T-helper 1 cell treated with Interleukin-12 subunit alpha and Interleukin-12 subunit beta and Interleukin-4 antibody, amounts not matched to agents 30 μg/mL and 1 μg/mL, for 36 hours (primary cell): ENCODE measurements at regions not wholly inside any gene's neighbourhood (a gene's known extent, or its start where the extent isn't known, plus 50 kb on each side); places are given as distances from the start of the nearest gene placed in this dataset.
"Not testable (repeated sequence)": the region's sequence is repeated elsewhere in the genome, so short reads cannot be mapped to it uniquely, and the experiment has no call there.

Experiments
- H3K27ac Mint-ChIP-seq: one replicate; pipeline ENCODE4 v1.8.0; 2021; ENCODE audit warnings: mild to moderate bottlenecking, mixed read lengths
- H3K27me3 Mint-ChIP-seq: one replicate; pipeline ENCODE4 v1.8.0; 2021; ENCODE audit warnings: low read depth, mixed read lengths
- H3K36me3 Mint-ChIP-seq: one replicate; pipeline ENCODE4 v1.8.0; 2021; ENCODE audit warnings: low read depth, mixed read lengths
- H3K4me1 Mint-ChIP-seq: one replicate; pipeline ENCODE4 v1.8.0; 2021; ENCODE audit warnings: low read depth, mixed read lengths
- H3K4me3 Mint-ChIP-seq: one replicate; pipeline ENCODE4 v1.8.0; 2021; ENCODE audit warnings: mild to moderate bottlenecking, moderate library complexity, mixed read lengths
- H3K9me3 Mint-ChIP-seq: one replicate; pipeline ENCODE4 v1.8.0; 2021; ENCODE audit warnings: mixed read lengths

GRCh38 chrX:121151293-121151692, 103.9 kb downstream of the GLUD2 start:
- no peak overlapping the region for H3K27ac Mint-ChIP-seq
- no peaks in the 10 kb centered on the region for H3K36me3 Mint-ChIP-seq
- no peaks in the 10 kb centered on the region for H3K4me1 Mint-ChIP-seq
- no peaks in the 10 kb centered on the region for H3K9me3 Mint-ChIP-seq
- no peaks in the 10 kb centered on the region for H3K27me3 Mint-ChIP-seq
- H3K4me3 Mint-ChIP-seq: no peak overlapping the region

DNA sequence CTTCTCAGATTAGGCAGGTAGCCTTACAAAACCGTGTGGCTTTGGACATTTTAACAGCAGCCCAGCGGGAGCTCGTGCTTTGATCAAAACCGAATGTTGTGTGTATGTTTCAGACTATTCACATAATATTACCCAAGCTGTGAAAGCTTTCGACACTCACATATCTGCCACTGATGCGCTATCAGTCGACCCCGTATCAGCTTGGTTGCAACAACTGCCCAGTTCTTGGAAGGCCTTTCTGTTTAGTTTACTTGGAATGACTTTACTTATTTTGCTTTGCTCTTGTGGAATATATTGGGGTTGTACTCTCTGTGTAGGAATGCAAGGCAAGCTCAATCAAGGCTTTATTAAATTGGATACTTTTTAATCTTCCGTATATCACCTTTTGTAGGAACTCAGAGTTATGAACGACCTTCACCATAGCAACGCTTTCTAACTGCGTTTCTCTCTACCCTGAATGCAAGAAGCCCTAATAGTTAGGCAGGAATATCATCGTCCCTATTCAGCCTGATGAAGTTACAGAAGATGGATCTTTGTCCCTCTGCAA, 107.5 kb downstream of the GLUD2 start:
- no peak overlapping the region for H3K4me3 Mint-ChIP-seq
- H3K4me1 Mint-ChIP-seq: no peaks in the 10 kb centered on the region
- no peaks in the 10 kb centered on the region for H3K27me3 Mint-ChIP-seq
- no peak overlapping the region for H3K27ac Mint-ChIP-seq
- no peaks in the 10 kb centered on the region for H3K9me3 Mint-ChIP-seq
- H3K36me3 Mint-ChIP-seq: no peaks in the 10 kb centered on the region

GRCh38 chrX:121160987-121161386, 113.6 kb downstream of the GLUD2 start:
- Mint-ChIP-seq H3K4me3 (peak overlapping the region; percentile 23), H3K27me3 (no peaks in the 10 kb centered on the region), H3K9me3 (no peaks in the 10 kb centered on the region), H3K27ac (peak overlapping the region; percentile 71), H3K4me1 (peaks cover 10% of the 10 kb centered on the region), H3K36me3 (no peaks in the 10 kb centered on the region)

GRCh38 chrX:121161501-121161933, 114.1 kb downstream of the GLUD2 start:
- no peaks in the 10 kb centered on the region for H3K36me3 Mint-ChIP-seq
- H3K27ac Mint-ChIP-seq: no peak overlapping the region
- peak overlapping the region; percentile 76 for H3K4me3 Mint-ChIP-seq

GRCh38 chrX:121163443-121163842, 116.0 kb downstream of the GLUD2 start:
- H3K4me3 Mint-ChIP-seq: no peak overlapping the region
- H3K27ac Mint-ChIP-seq: no peak overlapping the region
- no peaks in the 10 kb centered on the region for H3K36me3 Mint-ChIP-seq
- H3K4me1 Mint-ChIP-seq: peaks cover 10% of the 10 kb centered on the region
- H3K27me3 Mint-ChIP-seq: no peaks in the 10 kb centered on the region
- no peaks in the 10 kb centered on the region for H3K9me3 Mint-ChIP-seq

More at GRCh38 chrX:121161501-121161933, 114.1 kb downstream of the GLUD2 start:
- no peaks in the 10 kb centered on the region for H3K9me3 Mint-ChIP-seq
- no peaks in the 10 kb centered on the region for H3K27me3 Mint-ChIP-seq
- H3K4me1 Mint-ChIP-seq: peaks cover 10% of the 10 kb centered on the region

- Mint-ChIP-seq H3K4me3 (no peak overlapping the region), H3K9me3 (no peaks in the 10 kb centered on the region), H3K36me3 (no peaks in the 10 kb centered on the region), H3K27me3 (no peaks in the 10 kb centered on the region), H3K4me1 (peaks cover 9% of the 10 kb centered on the region), H3K27ac (no peak overlapping the region)
These were observed 118.5 kb downstream of the GLUD2 start for GRCh38 chrX:121165930-121166359.

- Mint-ChIP-seq H3K9me3 (no peaks in the 10 kb centered on the region), H3K36me3 (no peaks in the 10 kb centered on the region), H3K4me1 (no peaks in the 10 kb centered on the region), H3K27ac (no peak overlapping the region), H3K27me3 (no peaks in the 10 kb centered on the region), H3K4me3 (no peak overlapping the region)
These were observed 122.0 kb downstream of the GLUD2 start for GRCh38 chrX:121169099-121170035.

DNA sequence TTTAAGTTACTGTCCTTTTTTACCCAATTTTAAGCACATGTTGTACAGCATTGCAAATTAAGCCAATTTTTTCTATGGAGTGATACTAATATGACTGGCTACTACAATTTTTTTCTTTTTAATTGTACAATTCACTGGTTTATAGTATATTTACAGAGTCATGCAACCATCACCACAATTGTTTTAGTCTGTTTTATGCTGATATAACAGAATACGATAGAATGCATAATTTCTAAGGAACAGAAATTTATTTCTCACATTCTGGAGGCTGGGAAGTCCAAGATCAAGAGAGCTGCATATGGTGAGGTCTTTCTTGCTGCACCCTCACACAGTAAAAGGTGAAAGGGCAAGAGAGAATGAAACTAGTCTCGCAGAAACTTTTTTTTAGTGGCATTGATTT, 125.3 kb downstream of the GLUD2 start:
- no peak overlapping the region for H3K27ac Mint-ChIP-seq
- H3K4me3 Mint-ChIP-seq: no peak overlapping the region
- H3K36me3 Mint-ChIP-seq: no peaks in the 10 kb centered on the region
- no peaks in the 10 kb centered on the region for H3K4me1 Mint-ChIP-seq
- H3K27me3 Mint-ChIP-seq: no peaks in the 10 kb centered on the region
- H3K9me3 Mint-ChIP-seq: no peaks in the 10 kb centered on the region

DNA sequence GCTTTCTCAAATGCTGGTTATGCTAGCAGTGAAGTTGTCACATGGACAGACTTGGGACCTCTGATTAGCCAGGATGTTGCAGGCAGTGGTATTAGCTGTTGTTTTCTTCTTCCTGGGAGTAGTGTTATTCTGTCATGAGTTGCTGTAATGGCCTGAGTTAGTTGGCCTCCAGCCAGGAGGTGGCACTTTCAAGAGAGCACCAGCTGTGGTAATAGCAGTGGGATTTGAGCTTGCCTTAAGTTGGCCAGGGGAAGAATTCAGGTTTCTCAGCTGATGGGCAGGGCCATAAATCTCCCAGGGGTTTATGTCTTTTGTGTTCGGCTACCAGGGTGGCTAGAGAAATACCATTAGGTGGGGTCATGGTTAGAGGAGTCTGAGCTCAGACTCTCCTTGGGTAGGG, 132.6 kb downstream of the GLUD2 start:
- H3K27ac Mint-ChIP-seq: no peak overlapping the region
- peaks cover 4% of the 10 kb centered on the region for H3K9me3 Mint-ChIP-seq
- no peaks in the 10 kb centered on the region for H3K27me3 Mint-ChIP-seq
- peaks cover 1% of the 10 kb centered on the region for H3K36me3 Mint-ChIP-seq
- H3K4me1 Mint-ChIP-seq: no peaks in the 10 kb centered on the region
- no peak overlapping the region for H3K4me3 Mint-ChIP-seq

GRCh38 chrX:121191779-121192178, 144.4 kb downstream of the GLUD2 start:
- no peaks in the 10 kb centered on the region for H3K9me3 Mint-ChIP-seq
- no peak overlapping the region for H3K27ac Mint-ChIP-seq
- no peak overlapping the region for H3K4me3 Mint-ChIP-seq
- H3K36me3 Mint-ChIP-seq: no peaks in the 10 kb centered on the region
- no peaks in the 10 kb centered on the region for H3K4me1 Mint-ChIP-seq
- H3K27me3 Mint-ChIP-seq: no peaks in the 10 kb centered on the region

DNA sequence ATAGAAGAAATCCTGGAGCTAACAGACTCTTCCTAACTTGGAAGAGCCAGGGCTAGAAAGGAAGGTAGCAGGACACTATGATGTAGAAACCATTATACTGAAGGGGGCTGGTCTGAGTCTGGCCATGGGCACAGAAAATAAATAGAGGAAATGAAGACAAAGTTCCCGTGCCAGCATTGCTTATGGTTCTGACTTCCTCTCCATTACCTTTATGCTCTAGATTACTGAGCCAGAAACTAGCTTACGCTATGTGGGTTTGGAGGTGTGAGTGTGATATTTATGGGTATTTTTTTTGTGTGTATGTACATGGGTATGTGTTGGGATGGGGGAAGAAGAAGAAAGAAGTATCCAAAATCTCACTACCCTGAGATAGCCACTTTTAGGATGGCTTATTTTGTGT, 148.3 kb downstream of the GLUD2 start:
- Mint-ChIP-seq H3K36me3 (no peaks in the 10 kb centered on the region), H3K27ac (no peak overlapping the region), H3K4me1 (no peaks in the 10 kb centered on the region), H3K27me3 (no peaks in the 10 kb centered on the region), H3K4me3 (no peak overlapping the region), H3K9me3 (no peaks in the 10 kb centered on the region)

- H3K27me3 Mint-ChIP-seq, H3K36me3 Mint-ChIP-seq: not testable (repeated sequence)
These were observed 149.5 kb downstream of the GLUD2 start for GRCh38 chrX:121196872-121197444.

GRCh38 chrX:121208563-121208962, 161.2 kb downstream of the GLUD2 start:
- Mint-ChIP-seq H3K27ac (no peak overlapping the region), H3K4me3 (no peak overlapping the region), H3K27me3 (no peaks in the 10 kb centered on the region), H3K36me3 (no peaks in the 10 kb centered on the region), H3K9me3 (peaks cover 4% of the 10 kb centered on the region), H3K4me1 (no peaks in the 10 kb centered on the region)

More at GRCh38 chrX:121196872-121197444, 149.5 kb downstream of the GLUD2 start:
- not testable (repeated sequence) for H3K9me3 Mint-ChIP-seq, H3K4me3 Mint-ChIP-seq, H3K27ac Mint-ChIP-seq, H3K4me1 Mint-ChIP-seq

GRCh38 chrX:121216641-121217374, 169.4 kb downstream of the GLUD2 start:
- H3K9me3 Mint-ChIP-seq: peaks cover 4% of the 10 kb centered on the region
- H3K27ac Mint-ChIP-seq: no peak overlapping the region
- no peaks in the 10 kb centered on the region for H3K4me1 Mint-ChIP-seq
- no peaks in the 10 kb centered on the region for H3K36me3 Mint-ChIP-seq
- H3K4me3 Mint-ChIP-seq: no peak overlapping the region
- H3K27me3 Mint-ChIP-seq: no peaks in the 10 kb centered on the region
